IMR-90 (cell line): ENCODE measurements at regions not wholly inside any gene's neighbourhood (a gene's known extent, or its start where the extent isn't known, plus 50 kb on each side); places are given as distances from the start of the nearest gene placed in this dataset.

ENCODE experiments used
- POLR2A ChIP-seq: IDR thresholded peaks from 2 replicates; pipeline ENCODE4 v1.6.1; 2012; ENCODE audit warnings: mild to moderate bottlenecking, low read depth, low read length
- RAD21 ChIP-seq: IDR thresholded peaks from 2 replicates; pipeline ENCODE4 v1.6.1; 2012; ENCODE audit warnings: low read length, improper control_type of control experiment
- RFX5 ChIP-seq: IDR thresholded peaks from 2 replicates; pipeline ENCODE4 v1.8.0; 2012; ENCODE audit warnings: low read depth, mild to moderate bottlenecking, low read length, moderate library complexity
- TF ChIP-seq, protein P1 (sequence below): conservative IDR thresholded peaks from 2 replicates; pipeline ENCODE4 v1.5.1; 2012; ENCODE audit warnings: mild to moderate bottlenecking, low read depth, low read length, improper control_type of control experiment

DNA sequence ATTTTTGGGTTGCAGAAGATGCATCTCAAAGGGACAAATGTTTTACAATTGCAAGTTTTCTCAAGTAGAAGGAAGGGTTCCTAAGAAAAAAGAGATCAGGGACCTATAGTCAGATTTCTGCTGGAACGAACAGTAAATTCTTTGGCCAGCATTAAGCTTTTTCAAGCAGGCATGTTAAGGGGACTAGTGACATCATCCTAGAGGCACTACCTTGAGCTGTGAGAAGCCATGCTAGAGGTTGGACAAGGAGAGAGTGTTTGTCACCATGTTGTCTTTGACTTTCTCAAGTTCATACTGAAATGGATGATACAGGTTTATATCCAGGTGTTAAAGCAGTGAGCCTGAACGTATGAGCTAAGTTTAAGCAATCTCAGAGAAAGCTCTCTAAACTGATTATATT lies 85.2 kb upstream of the WDR72 start:
- TF ChIP-seq RFX5 (no peak), POLR2A (no peak), RAD21 (no peak)
- TF ChIP-seq, protein P1, sequence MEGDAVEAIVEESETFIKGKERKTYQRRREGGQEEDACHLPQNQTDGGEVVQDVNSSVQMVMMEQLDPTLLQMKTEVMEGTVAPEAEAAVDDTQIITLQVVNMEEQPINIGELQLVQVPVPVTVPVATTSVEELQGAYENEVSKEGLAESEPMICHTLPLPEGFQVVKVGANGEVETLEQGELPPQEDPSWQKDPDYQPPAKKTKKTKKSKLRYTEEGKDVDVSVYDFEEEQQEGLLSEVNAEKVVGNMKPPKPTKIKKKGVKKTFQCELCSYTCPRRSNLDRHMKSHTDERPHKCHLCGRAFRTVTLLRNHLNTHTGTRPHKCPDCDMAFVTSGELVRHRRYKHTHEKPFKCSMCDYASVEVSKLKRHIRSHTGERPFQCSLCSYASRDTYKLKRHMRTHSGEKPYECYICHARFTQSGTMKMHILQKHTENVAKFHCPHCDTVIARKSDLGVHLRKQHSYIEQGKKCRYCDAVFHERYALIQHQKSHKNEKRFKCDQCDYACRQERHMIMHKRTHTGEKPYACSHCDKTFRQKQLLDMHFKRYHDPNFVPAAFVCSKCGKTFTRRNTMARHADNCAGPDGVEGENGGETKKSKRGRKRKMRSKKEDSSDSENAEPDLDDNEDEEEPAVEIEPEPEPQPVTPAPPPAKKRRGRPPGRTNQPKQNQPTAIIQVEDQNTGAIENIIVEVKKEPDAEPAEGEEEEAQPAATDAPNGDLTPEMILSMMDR = no peak
